ENCODE measurements at regions not wholly inside any gene's neighbourhood (a gene's known extent, or its start where the extent isn't known, plus 50 kb on each side); places are given as distances from the start of the nearest gene placed in this dataset.

- H3K27me3 ChIP-seq (ENCODE audit: insufficient read depth, low read depth, low read length), result no peaks in the 10 kb centered on the region
- no peak overlapping the region for H3K4me2 ChIP-seq (ENCODE audit: low read length)
- no peak overlapping the region for H3K9ac ChIP-seq (ENCODE audit: low read length)
- TF ChIP-seq POLR2AphosphoS5 (IDR thresholded peaks at IDR 0.05) (no peak), TAF1 (IDR thresholded peaks at IDR 0.05; ENCODE audit: low read depth) (no peak), MXI1 (conservative IDR thresholded peaks at IDR 0.05; ENCODE audit: poor library complexity, severe bottlenecking) (no peak), CTCF (IDR thresholded peaks at IDR 0.05; ENCODE audit: poor library complexity, severe bottlenecking) (no peak), SMC3 (conservative IDR thresholded peaks at IDR 0.05; ENCODE audit: poor library complexity) (no peak), EP300 (conservative IDR thresholded peaks at IDR 0.05; ENCODE audit: poor library complexity, severe bottlenecking) (no peak), EZH2 (IDR thresholded peaks at IDR 0.05; ENCODE audit: borderline replicate concordance, insufficient read depth, low read length, poor library complexity, severe bottlenecking) (no peak), RAD21 (conservative IDR thresholded peaks at IDR 0.05) (no peak), REST (IDR thresholded peaks at IDR 0.05; ENCODE audit: borderline replicate concordance) (no peak)
- H3K9me2 ChIP-seq (ENCODE audit: insufficient read depth, low read length), result no peaks in the 10 kb centered on the region
- no peak overlapping the region for H3K4me3 ChIP-seq (ENCODE audit: low read length)
- no peak overlapping the region for H2AFZ ChIP-seq (ENCODE audit: low read depth, low read length)
- no peaks in the 10 kb centered on the region for H4K20me1 ChIP-seq (ENCODE audit: insufficient read depth)
- H3K9me3 ChIP-seq (ENCODE audit: low read length), result no peaks in the 10 kb centered on the region
- H3F3A ChIP-seq (ENCODE audit: insufficient read depth, low read length, poor library complexity, severe bottlenecking), result no peaks in the 10 kb centered on the region
- no peaks in the 10 kb centered on the region for H3K79me2 ChIP-seq (replicated peaks; ENCODE audit: insufficient read depth, low read length)
- no peaks in the 10 kb centered on the region for H3K36me3 ChIP-seq (ENCODE audit: insufficient read depth, low read length)
- no peak overlapping the region for H3K27ac ChIP-seq (ENCODE audit: low read length)
These were observed 378.2 kb upstream of the ARID1B start for GRCh38 chr6:156398966-156399365.

- Histone ChIP-seq H3K9ac (ENCODE audit: low read length) (no peak overlapping the region), H3K4me2 (ENCODE audit: low read length) (no peak overlapping the region)
These were observed 378.8 kb upstream of the ARID1B start for GRCh38 chr6:156398371-156398770.

More at GRCh38 chr6:156398371-156398770, 378.8 kb upstream of the ARID1B start:
- Histone ChIP-seq H3F3A (ENCODE audit: insufficient read depth, low read length, poor library complexity, severe bottlenecking) (no peaks in the 10 kb centered on the region), H3K79me2 (replicated peaks; ENCODE audit: insufficient read depth, low read length) (no peaks in the 10 kb centered on the region), H4K20me1 (ENCODE audit: insufficient read depth) (no peaks in the 10 kb centered on the region), H3K4me3 (ENCODE audit: low read length) (no peak overlapping the region), H3K27ac (ENCODE audit: low read length) (no peak overlapping the region), H3K36me3 (ENCODE audit: insufficient read depth, low read length) (no peaks in the 10 kb centered on the region), H2AFZ (ENCODE audit: low read depth, low read length) (no peak overlapping the region), H3K27me3 (ENCODE audit: insufficient read depth, low read depth, low read length) (no peaks in the 10 kb centered on the region), H3K9me2 (ENCODE audit: insufficient read depth, low read length) (no peaks in the 10 kb centered on the region), H3K9me3 (ENCODE audit: low read length) (no peaks in the 10 kb centered on the region)
- TF ChIP-seq SMC3 (conservative IDR thresholded peaks at IDR 0.05; ENCODE audit: poor library complexity) (no peak), REST (IDR thresholded peaks at IDR 0.05; ENCODE audit: borderline replicate concordance) (no peak), TAF1 (IDR thresholded peaks at IDR 0.05; ENCODE audit: low read depth) (no peak), MXI1 (conservative IDR thresholded peaks at IDR 0.05; ENCODE audit: poor library complexity, severe bottlenecking) (no peak), RAD21 (conservative IDR thresholded peaks at IDR 0.05) (no peak), CTCF (IDR thresholded peaks at IDR 0.05; ENCODE audit: poor library complexity, severe bottlenecking) (no peak), EZH2 (IDR thresholded peaks at IDR 0.05; ENCODE audit: borderline replicate concordance, insufficient read depth, low read length, poor library complexity, severe bottlenecking) (no peak), POLR2AphosphoS5 (IDR thresholded peaks at IDR 0.05) (no peak), EP300 (conservative IDR thresholded peaks at IDR 0.05; ENCODE audit: poor library complexity, severe bottlenecking) (no peak)

Measured in neural cell (in vitro differentiated cells).